ENCODE measurements at regions not wholly inside any gene's neighbourhood (a gene's known extent, or its start where the extent isn't known, plus 50 kb on each side); places are given as distances from the start of the nearest gene placed in this dataset.
A peak's percentile ranks its signal among the peaks of the same experiment; 100 is the strongest.

- DNase-seq, result no peak
Measured at GRCh38 chr13:22461854-22462490, 718.8 kb upstream of the SGCG start.

- no peak for DNase-seq
Measured at GRCh38 chr13:22463089-22463488, 717.7 kb upstream of the SGCG start.

- DNase-seq, result no peak
Measured at GRCh38 chr13:22468045-22468444, 712.7 kb upstream of the SGCG start.

GRCh38 chr13:22468824-22469223 is 712.0 kb upstream of the SGCG start:
- DNase-seq, result no peak

GRCh38 chr13:22469452-22469851 is 711.3 kb upstream of the SGCG start:
- DNase-seq, result no peak

- DNase-seq, result no peak
Measured at GRCh38 chr13:22470075-22470474, 710.7 kb upstream of the SGCG start.

- DNase-seq, result no peak
Measured at GRCh38 chr13:22482496-22483000, 698.2 kb upstream of the SGCG start.

GRCh38 chr13:22483276-22483675 is 697.5 kb upstream of the SGCG start:
- no peak for DNase-seq

GRCh38 chr13:22486490-22486889 is 694.3 kb upstream of the SGCG start:
- DNase-seq, result no peak

- peak; percentile 30 for DNase-seq
Measured at GRCh38 chr13:22487932-22488331, 692.8 kb upstream of the SGCG start.

- DNase-seq, result no peak
Measured at GRCh38 chr13:22489771-22490170, 691.0 kb upstream of the SGCG start.

- DNase-seq, result no peak
Measured at GRCh38 chr13:22495819-22496218, 685.0 kb upstream of the SGCG start.

- DNase-seq, result no peak
Measured at GRCh38 chr13:22496803-22497508, 683.8 kb upstream of the SGCG start.

- DNase-seq, result no peak
Measured at GRCh38 chr13:22497991-22498780, 682.6 kb upstream of the SGCG start.

GRCh38 chr13:22499919-22500318 is 680.9 kb upstream of the SGCG start:
- DNase-seq, result no peak

- no peak for DNase-seq
Measured at GRCh38 chr13:22505489-22505888, 675.3 kb upstream of the SGCG start.

- no peak for DNase-seq
Measured at GRCh38 chr13:22506096-22506691, 674.6 kb upstream of the SGCG start.

GRCh38 chr13:22517544-22517943 is 663.2 kb upstream of the SGCG start:
- no peak for DNase-seq

GRCh38 chr13:22536851-22537250 is 643.9 kb upstream of the SGCG start:
- DNase-seq, result no peak

GRCh38 chr13:22538400-22538799 is 642.4 kb upstream of the SGCG start:
- DNase-seq, result no peak

- no peak for DNase-seq
Measured at GRCh38 chr13:22549126-22549525, 631.7 kb upstream of the SGCG start.

- no peak for DNase-seq
Measured at GRCh38 chr13:22561581-22561980, 619.2 kb upstream of the SGCG start.

- no peak for DNase-seq
Measured at GRCh38 chr13:22562116-22562515, 618.7 kb upstream of the SGCG start.
